ENCODE measurements at regions not wholly inside any gene's neighbourhood (a gene's known extent, or its start where the extent isn't known, plus 50 kb on each side); places are given as distances from the start of the nearest gene placed in this dataset.
A peak's percentile ranks its signal among the peaks of the same experiment; 100 is the strongest.

DNA sequence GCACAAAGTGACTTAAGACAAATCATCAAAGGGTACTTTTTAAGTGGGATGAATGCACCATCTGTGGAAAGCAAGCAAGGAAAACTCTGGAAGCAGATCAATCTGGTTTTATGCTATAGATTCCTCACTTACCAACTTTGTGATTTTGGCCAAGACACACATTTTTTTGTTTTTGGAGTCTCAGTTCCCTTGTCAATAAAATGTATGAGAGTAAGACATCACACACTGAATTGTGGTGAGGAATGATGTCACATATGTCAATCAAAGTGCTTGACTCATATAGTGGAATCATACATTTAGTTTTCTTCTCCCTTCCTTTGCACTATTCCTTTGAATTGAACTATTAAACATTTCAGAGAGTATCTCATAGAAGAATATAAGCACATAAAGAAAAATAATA, 620.5 kb upstream of the CITED2 start:
- peaks cover 10% of the 10 kb centered on the region for H3K4me1 ChIP-seq
- DNase-seq = no peak
- H3K27ac ChIP-seq (replicated peaks) = no peak overlapping the region
- H3K9me3 ChIP-seq (replicated peaks) = no peaks in the 10 kb centered on the region
- H3K4me3 ChIP-seq = no peak overlapping the region
- no peaks in the 10 kb centered on the region for H3K36me3 ChIP-seq
- no peaks in the 10 kb centered on the region for H3K27me3 ChIP-seq (ENCODE audit: low read depth)
- intact Hi-C loops (cut with micrococcal nuclease) = no loop called here
- TF ChIP-seq, protein P1, sequence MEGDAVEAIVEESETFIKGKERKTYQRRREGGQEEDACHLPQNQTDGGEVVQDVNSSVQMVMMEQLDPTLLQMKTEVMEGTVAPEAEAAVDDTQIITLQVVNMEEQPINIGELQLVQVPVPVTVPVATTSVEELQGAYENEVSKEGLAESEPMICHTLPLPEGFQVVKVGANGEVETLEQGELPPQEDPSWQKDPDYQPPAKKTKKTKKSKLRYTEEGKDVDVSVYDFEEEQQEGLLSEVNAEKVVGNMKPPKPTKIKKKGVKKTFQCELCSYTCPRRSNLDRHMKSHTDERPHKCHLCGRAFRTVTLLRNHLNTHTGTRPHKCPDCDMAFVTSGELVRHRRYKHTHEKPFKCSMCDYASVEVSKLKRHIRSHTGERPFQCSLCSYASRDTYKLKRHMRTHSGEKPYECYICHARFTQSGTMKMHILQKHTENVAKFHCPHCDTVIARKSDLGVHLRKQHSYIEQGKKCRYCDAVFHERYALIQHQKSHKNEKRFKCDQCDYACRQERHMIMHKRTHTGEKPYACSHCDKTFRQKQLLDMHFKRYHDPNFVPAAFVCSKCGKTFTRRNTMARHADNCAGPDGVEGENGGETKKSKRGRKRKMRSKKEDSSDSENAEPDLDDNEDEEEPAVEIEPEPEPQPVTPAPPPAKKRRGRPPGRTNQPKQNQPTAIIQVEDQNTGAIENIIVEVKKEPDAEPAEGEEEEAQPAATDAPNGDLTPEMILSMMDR (IDR thresholded peaks at IDR 0.05; ENCODE audit: borderline replicate concordance) = no peak

DNA sequence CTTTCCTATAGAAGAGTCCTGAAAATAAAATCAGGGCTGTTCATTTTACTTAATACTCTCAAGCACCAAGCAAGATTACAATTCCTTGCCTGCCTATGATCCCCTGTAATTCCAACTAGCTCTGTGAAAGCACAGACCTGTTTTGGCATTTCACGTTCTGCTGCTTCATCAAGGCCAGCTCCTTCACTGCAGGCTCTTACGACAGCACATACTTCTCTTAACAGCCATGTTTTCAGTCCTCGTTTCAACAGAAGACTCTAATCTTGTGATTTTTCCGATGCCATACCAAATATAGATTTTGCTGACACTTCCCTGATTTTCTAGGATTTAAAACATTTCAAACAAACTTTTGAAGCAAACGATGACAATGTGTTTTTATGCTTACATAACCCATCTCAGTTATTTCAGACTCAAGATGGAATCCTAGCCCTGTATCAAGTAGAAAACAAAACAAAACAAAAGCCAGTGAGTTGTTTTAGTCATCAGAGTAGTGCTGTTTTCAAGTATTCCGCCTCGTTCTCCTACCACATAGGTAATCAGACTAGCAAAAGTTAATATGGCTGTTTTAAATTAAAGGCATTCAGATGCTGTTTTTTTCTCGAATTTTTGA, 616.5 kb upstream of the CITED2 start:
- H3K27me3 ChIP-seq (ENCODE audit: low read depth) = no peaks in the 10 kb centered on the region
- H3K9me3 ChIP-seq (replicated peaks) = no peaks in the 10 kb centered on the region
- H3K36me3 ChIP-seq = no peaks in the 10 kb centered on the region
- no peak overlapping the region for H3K4me3 ChIP-seq
- TF ChIP-seq, protein P1 (IDR thresholded peaks at IDR 0.05; ENCODE audit: borderline replicate concordance) = no peak
- peaks cover 10% of the 10 kb centered on the region for H3K4me1 ChIP-seq
- peak overlapping the region; percentile 18 for H3K27ac ChIP-seq (replicated peaks)
- intact Hi-C loops (cut with micrococcal nuclease) = no loop called here
- no peak for DNase-seq

GRCh38 chr6:139990026-139990686, 615.7 kb upstream of the CITED2 start:
- Histone ChIP-seq H3K4me1 (peaks cover 10% of the 10 kb centered on the region), H3K4me3 (no peak overlapping the region), H3K27ac (replicated peaks) (peak overlapping the region; percentile 18), H3K27me3 (ENCODE audit: low read depth) (no peaks in the 10 kb centered on the region), H3K9me3 (replicated peaks) (no peaks in the 10 kb centered on the region), H3K36me3 (no peaks in the 10 kb centered on the region)
- intact Hi-C loops (cut with micrococcal nuclease) = no loop called here
- TF ChIP-seq, protein P1 (IDR thresholded peaks at IDR 0.05; ENCODE audit: borderline replicate concordance) = no peak
- no peak for DNase-seq

DNA sequence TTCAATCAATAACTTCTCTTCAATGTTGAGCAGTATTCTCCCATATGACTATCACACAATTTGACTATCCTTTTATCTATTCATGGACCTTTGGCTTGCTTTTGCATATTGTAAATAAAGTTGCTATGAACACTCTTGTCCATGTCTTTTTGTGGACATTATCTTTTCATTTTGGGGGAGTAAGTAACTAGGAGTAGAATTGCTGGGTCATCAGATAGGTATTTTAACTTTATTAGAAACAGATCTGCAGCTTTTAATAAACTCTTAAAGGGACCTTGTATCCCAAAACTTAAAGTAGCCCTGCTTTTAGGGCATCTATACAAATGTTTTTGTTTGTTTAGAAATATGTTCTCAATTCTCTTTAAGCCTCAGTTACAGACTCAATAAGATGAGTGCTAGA, 614.2 kb upstream of the CITED2 start:
- no peaks in the 10 kb centered on the region for H3K9me3 ChIP-seq (replicated peaks)
- DNase-seq = no peak
- no peaks in the 10 kb centered on the region for H3K27me3 ChIP-seq (ENCODE audit: low read depth)
- no peaks in the 10 kb centered on the region for H3K36me3 ChIP-seq
- TF ChIP-seq, protein P1 (IDR thresholded peaks at IDR 0.05; ENCODE audit: borderline replicate concordance) = no peak
- peaks cover 14% of the 10 kb centered on the region for H3K4me1 ChIP-seq
- no peak overlapping the region for H3K4me3 ChIP-seq
- no peak overlapping the region for H3K27ac ChIP-seq (replicated peaks)
- intact Hi-C loops (cut with micrococcal nuclease) = no loop called here

DNA sequence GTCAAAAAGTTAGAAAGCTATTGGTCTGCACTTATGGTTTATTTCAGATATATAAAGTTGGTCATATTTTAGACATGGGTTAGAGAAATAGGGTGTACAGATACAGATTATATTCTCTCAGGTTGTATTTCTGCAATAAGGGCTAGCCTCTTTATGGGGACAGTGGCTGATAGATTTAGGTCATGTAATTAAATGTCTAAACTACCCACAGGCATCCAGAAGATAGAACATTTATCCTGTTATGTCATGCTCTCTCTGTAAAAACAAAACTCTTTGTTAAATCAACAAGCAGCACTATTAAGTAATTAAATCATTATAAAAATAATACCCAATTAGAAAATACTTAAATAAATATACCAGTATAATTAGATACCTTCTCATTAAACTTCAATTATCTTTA, 612.6 kb upstream of the CITED2 start:
- Histone ChIP-seq H3K27ac (replicated peaks) (no peak overlapping the region), H3K4me1 (peaks cover 30% of the 10 kb centered on the region), H3K9me3 (replicated peaks) (no peaks in the 10 kb centered on the region), H3K27me3 (ENCODE audit: low read depth) (no peaks in the 10 kb centered on the region), H3K36me3 (no peaks in the 10 kb centered on the region), H3K4me3 (no peak overlapping the region)
- intact Hi-C loops (cut with micrococcal nuclease) = no loop called here
- TF ChIP-seq, protein P1 (IDR thresholded peaks at IDR 0.05; ENCODE audit: borderline replicate concordance) = no peak
- DNase-seq = no peak
